ENCODE measurements at regions not wholly inside any gene's neighbourhood (a gene's known extent, or its start where the extent isn't known, plus 50 kb on each side); places are given as distances from the start of the nearest gene placed in this dataset.
"Not testable (repeated sequence)": the region's sequence is repeated elsewhere in the genome, so short reads cannot be mapped to it uniquely, and the experiment has no call there.

DNA sequence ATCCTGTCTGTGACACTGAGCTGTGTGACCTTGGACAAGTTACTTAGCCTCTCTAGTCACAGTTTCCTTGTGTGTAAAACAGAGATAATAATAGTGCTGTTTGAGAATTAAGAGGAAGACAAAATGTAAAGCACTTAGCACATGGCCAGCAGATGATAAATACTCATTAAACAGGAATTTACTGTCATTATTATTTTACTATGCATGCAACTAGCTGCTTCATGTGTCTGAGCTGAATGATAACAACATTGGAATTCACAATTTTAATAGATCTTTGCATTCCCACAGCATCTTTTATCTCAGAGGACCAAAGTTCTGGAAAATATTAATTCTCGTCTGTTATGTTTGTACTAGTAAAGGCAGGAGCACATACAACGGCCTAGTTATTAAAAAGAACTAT, 79.2 kb upstream of the TET2 start:
- H3K27ac ChIP-seq = no peak overlapping the region
- TF ChIP-seq, protein P1, sequence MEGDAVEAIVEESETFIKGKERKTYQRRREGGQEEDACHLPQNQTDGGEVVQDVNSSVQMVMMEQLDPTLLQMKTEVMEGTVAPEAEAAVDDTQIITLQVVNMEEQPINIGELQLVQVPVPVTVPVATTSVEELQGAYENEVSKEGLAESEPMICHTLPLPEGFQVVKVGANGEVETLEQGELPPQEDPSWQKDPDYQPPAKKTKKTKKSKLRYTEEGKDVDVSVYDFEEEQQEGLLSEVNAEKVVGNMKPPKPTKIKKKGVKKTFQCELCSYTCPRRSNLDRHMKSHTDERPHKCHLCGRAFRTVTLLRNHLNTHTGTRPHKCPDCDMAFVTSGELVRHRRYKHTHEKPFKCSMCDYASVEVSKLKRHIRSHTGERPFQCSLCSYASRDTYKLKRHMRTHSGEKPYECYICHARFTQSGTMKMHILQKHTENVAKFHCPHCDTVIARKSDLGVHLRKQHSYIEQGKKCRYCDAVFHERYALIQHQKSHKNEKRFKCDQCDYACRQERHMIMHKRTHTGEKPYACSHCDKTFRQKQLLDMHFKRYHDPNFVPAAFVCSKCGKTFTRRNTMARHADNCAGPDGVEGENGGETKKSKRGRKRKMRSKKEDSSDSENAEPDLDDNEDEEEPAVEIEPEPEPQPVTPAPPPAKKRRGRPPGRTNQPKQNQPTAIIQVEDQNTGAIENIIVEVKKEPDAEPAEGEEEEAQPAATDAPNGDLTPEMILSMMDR (IDR thresholded peaks at IDR 0.05; ENCODE audit: low read depth, low read length, missing control alignments) = no peak
- in situ Hi-C loops (cut with HindIII; ENCODE audit: low pct_ligation_motif_present, low sequenced_read_pairs) = no loop called here

DNA sequence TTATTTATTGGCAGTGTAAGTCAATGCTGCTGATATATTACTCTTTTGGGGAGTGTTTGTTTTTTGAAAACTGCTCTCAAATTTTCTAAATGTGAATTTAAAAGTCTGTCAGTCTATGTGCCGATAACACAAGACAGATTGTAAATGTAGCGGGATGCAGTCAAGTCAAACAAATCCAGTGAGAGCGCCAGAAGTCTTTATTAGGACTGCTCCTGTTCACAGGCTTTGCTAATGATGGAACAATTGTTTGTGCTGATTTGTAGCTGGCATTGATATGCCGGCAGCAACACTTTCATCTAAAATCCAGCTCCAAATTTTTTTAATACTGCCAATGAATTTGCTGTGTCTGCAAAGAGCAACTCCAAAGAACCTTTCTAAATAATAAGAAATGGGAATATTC, 78.7 kb upstream of the TET2 start:
- Histone ChIP-seq H3K4me3 (ENCODE audit: low read depth, low read length) (no peak overlapping the region), H3K27ac (no peak overlapping the region), H3K27me3 (replicated peaks) (no peaks in the 10 kb centered on the region), H3K36me3 (replicated peaks) (no peaks in the 10 kb centered on the region)
- in situ Hi-C loops (cut with HindIII; ENCODE audit: low pct_ligation_motif_present, low sequenced_read_pairs) = no loop called here
- TF ChIP-seq, protein P1 (IDR thresholded peaks at IDR 0.05; ENCODE audit: low read depth, low read length, missing control alignments) = no peak
- DNase-seq = no peak

More for the DNA sequence above, 79.2 kb upstream of the TET2 start:
- Histone ChIP-seq H3K4me3 (ENCODE audit: low read depth, low read length) (no peak overlapping the region), H3K27me3 (replicated peaks) (no peaks in the 10 kb centered on the region), H3K36me3 (replicated peaks) (no peaks in the 10 kb centered on the region)
- no peak for DNase-seq

DNA sequence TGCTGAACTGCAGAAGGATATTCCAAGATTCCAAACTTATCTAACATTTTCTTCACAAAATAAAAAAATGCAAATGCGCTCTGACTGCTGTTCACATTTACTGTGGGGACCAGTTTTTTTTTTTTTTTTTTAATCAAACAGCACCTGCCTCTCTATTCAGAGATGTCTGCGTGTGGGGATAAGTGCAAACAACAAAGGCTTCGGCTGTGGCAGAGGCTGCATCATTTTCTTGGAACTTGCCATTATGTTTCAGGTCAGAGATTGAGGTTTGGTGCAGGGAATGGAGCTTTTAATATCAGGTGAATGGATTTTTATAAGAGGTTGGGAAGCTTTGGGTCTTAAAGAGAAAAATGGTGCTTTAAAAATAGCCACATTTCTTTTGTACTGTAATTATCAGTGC, 78.2 kb upstream of the TET2 start:
- no peak overlapping the region for H3K27ac ChIP-seq
- TF ChIP-seq, protein P1 (IDR thresholded peaks at IDR 0.05; ENCODE audit: low read depth, low read length, missing control alignments) = no peak
- H3K36me3 ChIP-seq (replicated peaks) = no peaks in the 10 kb centered on the region
- DNase-seq = no peak
- H3K4me3 ChIP-seq (ENCODE audit: low read depth, low read length) = no peak overlapping the region
- H3K27me3 ChIP-seq (replicated peaks) = no peaks in the 10 kb centered on the region
- in situ Hi-C loops (cut with HindIII; ENCODE audit: low pct_ligation_motif_present, low sequenced_read_pairs) = no loop called here

DNA sequence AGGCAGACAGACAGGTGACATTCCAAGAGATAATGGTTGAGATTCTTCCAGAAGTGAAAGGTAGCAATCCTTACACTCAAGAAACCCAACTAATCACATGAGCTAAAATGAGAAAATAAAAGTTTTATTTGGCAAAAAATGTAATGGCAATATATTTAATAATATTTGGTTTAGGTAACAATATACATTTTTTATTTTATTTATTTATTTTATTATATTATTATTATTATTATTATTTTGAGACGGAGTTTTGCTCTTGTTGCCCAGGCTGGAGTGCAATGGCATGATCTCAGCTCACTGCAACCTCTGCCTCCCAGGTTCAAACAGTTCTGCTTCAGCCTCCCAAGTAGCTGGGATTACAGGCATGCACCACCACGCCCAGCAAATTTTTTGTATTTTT, 74.6 kb upstream of the TET2 start:
- H3K27me3 ChIP-seq (replicated peaks); H3K27ac ChIP-seq; in situ Hi-C loops (cut with HindIII; ENCODE audit: low pct_ligation_motif_present, low sequenced_read_pairs); H3K36me3 ChIP-seq (replicated peaks); DNase-seq; H3K4me3 ChIP-seq (ENCODE audit: low read depth, low read length): not testable (repeated sequence)

DNA sequence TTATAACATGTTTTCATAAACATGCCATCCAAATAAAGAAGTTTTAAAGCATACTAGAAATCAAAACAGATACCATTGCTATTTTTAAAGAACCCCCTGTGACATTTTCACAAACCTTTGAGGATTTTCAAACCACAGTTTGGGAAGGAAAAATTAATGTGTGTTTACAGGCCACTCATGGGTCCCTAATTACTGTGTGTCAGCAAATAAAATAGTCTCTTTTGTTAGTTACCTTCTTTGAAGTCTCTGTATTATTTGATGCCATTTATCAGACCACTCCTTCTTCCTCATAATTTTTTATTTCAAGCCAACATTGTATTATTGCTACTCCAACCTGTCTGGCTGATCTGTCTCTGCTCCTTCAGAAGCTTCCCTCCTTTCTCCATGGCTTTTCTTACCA, 72.6 kb upstream of the TET2 start:
- no peaks in the 10 kb centered on the region for H3K27me3 ChIP-seq (replicated peaks)
- no peak for DNase-seq
- H3K27ac ChIP-seq = no peak overlapping the region
- no peaks in the 10 kb centered on the region for H3K36me3 ChIP-seq (replicated peaks)
- in situ Hi-C loops (cut with HindIII; ENCODE audit: low pct_ligation_motif_present, low sequenced_read_pairs) = no loop called here
- no peak overlapping the region for H3K4me3 ChIP-seq (ENCODE audit: low read depth, low read length)
- TF ChIP-seq, protein P1 (IDR thresholded peaks at IDR 0.05; ENCODE audit: low read depth, low read length, missing control alignments) = no peak

DNA sequence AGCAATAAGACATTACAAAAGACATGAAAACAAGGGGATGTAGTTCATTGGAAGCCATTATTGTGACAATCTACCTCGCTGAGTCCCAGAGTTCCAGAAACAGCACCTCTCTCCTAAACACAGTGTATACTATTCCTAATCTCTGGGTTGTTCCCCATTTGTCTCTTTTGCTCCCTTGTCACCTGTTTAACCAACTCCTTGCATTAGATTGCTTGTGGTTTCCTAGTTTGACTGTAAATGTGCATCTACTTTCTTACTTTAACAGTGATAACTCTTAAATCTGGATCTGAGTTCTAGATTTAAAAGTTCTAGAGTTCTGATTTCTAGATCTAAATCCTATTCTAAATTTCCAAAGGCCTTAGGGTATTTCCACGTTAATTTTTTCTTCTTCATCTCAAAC, 71.6 kb upstream of the TET2 start:
- H3K36me3 ChIP-seq (replicated peaks) = no peaks in the 10 kb centered on the region
- in situ Hi-C loops (cut with HindIII; ENCODE audit: low pct_ligation_motif_present, low sequenced_read_pairs) = no loop called here
- no peak for DNase-seq
- no peak overlapping the region for H3K27ac ChIP-seq
- H3K27me3 ChIP-seq (replicated peaks) = no peaks in the 10 kb centered on the region
- no peak overlapping the region for H3K4me3 ChIP-seq (ENCODE audit: low read depth, low read length)
- TF ChIP-seq, protein P1 (IDR thresholded peaks at IDR 0.05; ENCODE audit: low read depth, low read length, missing control alignments) = no peak

Data from brain microvascular endothelial cell (primary cell).